Neuronal stem cell (in vitro differentiated cells): ENCODE measurements at regions not wholly inside any gene's neighbourhood (a gene's known extent, or its start where the extent isn't known, plus 50 kb on each side); places are given as distances from the start of the nearest gene placed in this dataset.

Experiments used
- DNase-seq: peaks from one replicate; pipeline ENCODE4 v3.0.0-alpha.2; 2013; ENCODE audit warnings: low spot score
- H2AFZ ChIP-seq: one replicate; pipeline ENCODE4 v1.6.1; 2013; ENCODE audit warnings: mild to moderate bottlenecking, low read length, inconsistent platforms
- H2AK5ac ChIP-seq: 2 replicates; pipeline ENCODE4 v1.6.1; 2013; ENCODE audit warnings: low read depth, mild to moderate bottlenecking, inconsistent platforms, low read length, moderate library complexity, mixed read lengths
- H2BK120ac ChIP-seq: 2 replicates; pipeline ENCODE4 v1.6.1; 2013; ENCODE audit warnings: low read depth, mild to moderate bottlenecking, inconsistent platforms, low read length, moderate library complexity, mixed read lengths
- H2BK12ac ChIP-seq: one replicate; pipeline ENCODE4 v1.6.1; 2013; ENCODE audit warnings: low read length, inconsistent platforms
- H2BK15ac ChIP-seq: 2 replicates; pipeline ENCODE4 v1.6.1; 2013; ENCODE audit warnings: mild to moderate bottlenecking, low read length, inconsistent platforms, mixed read lengths
- H2BK5ac ChIP-seq: one replicate; pipeline ENCODE4 v1.6.1; 2013; ENCODE audit warnings: inconsistent platforms, mild to moderate bottlenecking, low read length, moderate library complexity
- H3K14ac ChIP-seq: one replicate; pipeline ENCODE4 v1.6.1; 2013; ENCODE audit warnings: low read length, inconsistent platforms
- H3K18ac ChIP-seq: 2 replicates; pipeline ENCODE4 v1.6.1; 2013; ENCODE audit warnings: low read length, inconsistent platforms
- H3K23ac ChIP-seq: 2 replicates; pipeline ENCODE4 v1.6.1; 2013; ENCODE audit warnings: low read depth, mild to moderate bottlenecking, mixed read lengths, low read length, inconsistent platforms; ENCODE audit not compliant: poor library complexity
- H3K27ac ChIP-seq: replicated peaks from 3 replicates; pipeline ENCODE4 v1.5.1; 2013; ENCODE audit warnings: low read length, inconsistent platforms
- H3K27me3 ChIP-seq, 3 experiments: 2 replicates each; pipeline ENCODE4 v1.6.1; 2013; ENCODE audit warnings: low read length in 3 of 3, mild to moderate bottlenecking in 2 of 3, inconsistent platforms in 1 of 3, low read depth in 1 of 3, mixed read lengths in 1 of 3, moderate library complexity in 1 of 3; ENCODE audit not compliant: control insufficient read depth in 3 of 3, insufficient read depth in 3 of 3
- H3K36me3 ChIP-seq, 2 donors: replicated peaks in 1 of 2; 2 replicates each; pipeline ENCODE4 v1.6.1; 2013; ENCODE audit warnings: low read length in 2 of 2; ENCODE audit not compliant: control insufficient read depth in 2 of 2, insufficient read depth in 2 of 2
- H3K4ac ChIP-seq: 2 replicates; pipeline ENCODE4 v1.6.1; 2013; ENCODE audit warnings: inconsistent platforms, mild to moderate bottlenecking, low read length, moderate library complexity
- H3K4me1 ChIP-seq, 2 donors: 1 replicate in 1 of 2; 2 replicates in 1 of 2; pipeline ENCODE4 v1.6.1; 2013; ENCODE audit warnings: low read length in 2 of 2, low read depth in 1 of 2; ENCODE audit not compliant: control insufficient read depth in 2 of 2, insufficient read depth in 1 of 2
- H3K4me2 ChIP-seq: one replicate; pipeline ENCODE4 v1.6.1; 2013; ENCODE audit warnings: mild to moderate bottlenecking, low read length, inconsistent platforms; ENCODE audit not compliant: insufficient read depth, poor library complexity, severe bottlenecking
- H3K4me3 ChIP-seq, 2 donors: 2 replicates each; pipeline ENCODE4 v1.5.1; 2013; ENCODE audit warnings: low read length in 2 of 2, mild to moderate bottlenecking in 2 of 2, inconsistent platforms in 1 of 2, moderate library complexity in 1 of 2
- H3K79me1 ChIP-seq: one replicate; pipeline ENCODE4 v1.6.1; 2013; ENCODE audit warnings: low read depth, mild to moderate bottlenecking, inconsistent platforms, low read length, moderate library complexity
- H3K9ac ChIP-seq: one replicate; pipeline ENCODE4 v1.6.1; 2013; ENCODE audit warnings: mild to moderate bottlenecking, low read depth, low read length, inconsistent platforms; ENCODE audit not compliant: poor library complexity
- H3K9me3 ChIP-seq, 2 donors: replicated peaks in 1 of 2; 2 replicates each; pipeline versions ENCODE3 to v1.6.1; 2013; ENCODE audit warnings: low read length in 2 of 2, mild to moderate bottlenecking in 2 of 2, inconsistent platforms in 1 of 2, low read depth in 1 of 2, mixed read lengths in 1 of 2, moderate library complexity in 1 of 2; ENCODE audit not compliant: control insufficient read depth in 2 of 2, insufficient read depth in 1 of 2
- H4K8ac ChIP-seq: one replicate; pipeline ENCODE4 v1.6.1; 2013; ENCODE audit warnings: low read depth, mild to moderate bottlenecking, inconsistent platforms, low read length, moderate library complexity
- H4K91ac ChIP-seq: one replicate; pipeline ENCODE4 v1.6.1; 2013; ENCODE audit warnings: low read length, low read depth, mild to moderate bottlenecking, inconsistent platforms; ENCODE audit not compliant: poor library complexity
- WGBS, 2 donors: extraction: QIAGEN DNeasy Blood & Tissue Kit; methylation state at CpG; one replicate each; pipeline ENCODE4 v1.1.7; 2013; ENCODE audit warnings: missing lambda C conversion rate in 2 of 2, mixed read lengths in 1 of 2; ENCODE audit not compliant: insufficient read length in 2 of 2, insufficient replicate concordance in 1 of 2; ENCODE audit errors: extremely low coverage in 2 of 2; 5-methylcytosine and 5-hydroxymethylcytosine counted together

- Histone ChIP-seq H3K4me2 (no peak overlapping the region), H3K23ac (no peak overlapping the region), H2BK12ac (no peak overlapping the region), H2AFZ (no peak overlapping the region), H3K36me3 (no peaks in the 10 kb centered on the region), H2BK5ac (no peak overlapping the region), H3K79me1 (no peaks in the 10 kb centered on the region), H3K14ac (no peak overlapping the region), H3K18ac (no peak overlapping the region), H3K4ac (no peak overlapping the region), H3K9ac (no peak overlapping the region), H2BK120ac (no peak overlapping the region), H2BK15ac (no peak overlapping the region), H2AK5ac (no peak overlapping the region), H3K27me3 (no peaks in the 10 kb centered on the region), H3K4me3 (no peak overlapping the region), H4K8ac (no peak overlapping the region), H4K91ac (no peak overlapping the region), H3K9me3 (no peaks in the 10 kb centered on the region), H3K4me1 (peaks cover 2 to 6% of the 10 kb centered on the region in 2 donors), H3K27ac (no peak overlapping the region)
- DNase-seq, result no peak
- WGBS, 2 donors, result no CpG with 5 or more reads among the region's 2 CpGs
These were observed 183.6 kb upstream of the SLC38A2 start for GRCh38 chr12:46556105-46556559.

- Histone ChIP-seq H2AFZ (no peak overlapping the region), H3K18ac (no peak overlapping the region), H3K4me3 (no peak overlapping the region), H3K27ac (no peak overlapping the region), H3K4me2 (no peak overlapping the region), H3K27me3 (no peaks in the 10 kb centered on the region), H3K9ac (no peak overlapping the region), H2BK15ac (no peak overlapping the region), H4K8ac (no peak overlapping the region), H4K91ac (no peak overlapping the region), H3K36me3 (no peaks in the 10 kb centered on the region), H2AK5ac (no peak overlapping the region), H3K9me3 (no peaks in the 10 kb centered on the region), H2BK12ac (no peak overlapping the region), H3K4ac (no peak overlapping the region), H2BK120ac (no peak overlapping the region), H3K23ac (no peak overlapping the region), H3K79me1 (no peaks in the 10 kb centered on the region), H2BK5ac (no peak overlapping the region), H3K4me1 (peaks cover 2 to 6% of the 10 kb centered on the region in 2 donors), H3K14ac (no peak overlapping the region)
- DNase-seq, result no peak
- WGBS, 2 donors, result no CpG with 5 or more reads among the region's 4 CpGs
These were observed 182.9 kb upstream of the SLC38A2 start for GRCh38 chr12:46555406-46555852.

- WGBS, 2 donors, result no CpG with 5 or more reads among the region's 2 CpGs
- Histone ChIP-seq H3K9me3 (no peaks in the 10 kb centered on the region), H3K4me1 (peaks cover 0 to 3% of the 10 kb centered on the region in 2 donors), H2BK120ac (no peak overlapping the region), H3K18ac (no peak overlapping the region), H3K27me3 (no peaks in the 10 kb centered on the region), H2BK5ac (no peak overlapping the region), H3K79me1 (no peaks in the 10 kb centered on the region), H3K9ac (no peak overlapping the region), H3K23ac (no peak overlapping the region), H2AFZ (no peak overlapping the region), H3K27ac (no peak overlapping the region), H3K4ac (no peak overlapping the region), H4K8ac (no peak overlapping the region), H3K14ac (no peak overlapping the region), H2AK5ac (no peak overlapping the region), H3K4me2 (no peak overlapping the region), H4K91ac (no peak overlapping the region), H3K36me3 (no peaks in the 10 kb centered on the region), H3K4me3 (no peak overlapping the region), H2BK12ac (no peak overlapping the region), H2BK15ac (no peak overlapping the region)
- no peak for DNase-seq
These were observed 181.9 kb upstream of the SLC38A2 start for GRCh38 chr12:46554460-46554859.

- H2BK5ac ChIP-seq, result no peak overlapping the region
These were observed 181.3 kb upstream of the SLC38A2 start for GRCh38 chr12:46553911-46554310.

More at GRCh38 chr12:46553911-46554310, 181.3 kb upstream of the SLC38A2 start:
- H3K36me3 ChIP-seq, result no peaks in the 10 kb centered on the region
- no peaks in the 10 kb centered on the region for H3K9me3 ChIP-seq
- H3K79me1 ChIP-seq, result no peaks in the 10 kb centered on the region
- no CpG with 5 or more reads among the region's 1 CpG for WGBS, 2 donors
- H2BK12ac ChIP-seq, result no peak overlapping the region
- peaks cover 0 to 3% of the 10 kb centered on the region in 2 donors for H3K4me1 ChIP-seq
- H2AFZ ChIP-seq, result no peak overlapping the region
- no peak overlapping the region for H3K14ac ChIP-seq
- no peak overlapping the region for H2AK5ac ChIP-seq
- H3K4me2 ChIP-seq, result no peak overlapping the region
- DNase-seq, result no peak
- no peak overlapping the region for H4K91ac ChIP-seq
- H3K4me3 ChIP-seq, result no peak overlapping the region
- no peak overlapping the region for H3K4ac ChIP-seq
- no peak overlapping the region for H2BK15ac ChIP-seq
- no peak overlapping the region for H3K23ac ChIP-seq
- H3K9ac ChIP-seq, result no peak overlapping the region
- no peak overlapping the region for H2BK120ac ChIP-seq
- no peaks in the 10 kb centered on the region for H3K27me3 ChIP-seq
- no peak overlapping the region for H4K8ac ChIP-seq
- H3K18ac ChIP-seq, result no peak overlapping the region
- no peak overlapping the region for H3K27ac ChIP-seq
